ENCODE measurements at regions not wholly inside any gene's neighbourhood (a gene's known extent, or its start where the extent isn't known, plus 50 kb on each side); places are given as distances from the start of the nearest gene placed in this dataset.
"Not testable (repeated sequence)": the region's sequence is repeated elsewhere in the genome, so short reads cannot be mapped to it uniquely, and the experiment has no call there.

- H3K27ac Mint-ChIP-seq; POLR2A ChIA-PET; ATAC-seq; H3K27me3 Mint-ChIP-seq (ENCODE audit: low read depth); H3K4me3 Mint-ChIP-seq; H3K9me3 Mint-ChIP-seq; DNase-seq (ENCODE audit: low spot score); H3K36me3 Mint-ChIP-seq: not testable (repeated sequence)
- H3K4me1 Mint-ChIP-seq = peaks cover 18% of the 10 kb centered on the region
- CTCF ChIA-PET = interaction anchor here (1.2 to 1.4 kb wide), 2 partner anchors 12 to 22 kb away, joined by 4 to 5 read pairs; no protein-coding TSS in a partner anchor
Observed at GRCh38 chr4:23944556-23944955, 54.7 kb upstream of the PPARGC1A start.

- no peak for TF ChIP-seq FOXP1 (CRISPR knock-in tag; IDR thresholded peaks at IDR 0.05; ENCODE audit: borderline replicate concordance)
- TF ChIP-seq E2F1 (CRISPR knock-in tag; IDR thresholded peaks at IDR 0.05) = no peak
- no peak for TF ChIP-seq ZBTB21 (CRISPR knock-in tag; IDR thresholded peaks at IDR 0.05; ENCODE audit: borderline replicate concordance)
- no peak for TF ChIP-seq NFE2L1 (CRISPR knock-in tag; IDR thresholded peaks at IDR 0.05)
- TF ChIP-seq ATF1 (CRISPR knock-in tag; IDR thresholded peaks at IDR 0.05) = no peak
- ChIA-PET CTCF (no interaction called here), POLR2A (no interaction called here)
- Mint-ChIP-seq H3K4me3 (no peak overlapping the region), H3K27me3 (ENCODE audit: low read depth) (no peaks in the 10 kb centered on the region), H3K36me3 (no peaks in the 10 kb centered on the region), H3K4me1 (peaks cover 8% of the 10 kb centered on the region), H3K27ac (no peak overlapping the region), H3K9me3 (no peaks in the 10 kb centered on the region)
- DNase-seq (ENCODE audit: low spot score) = no peak
- ATAC-seq = no peak
Observed at GRCh38 chr4:23943478-23943877, 53.6 kb upstream of the PPARGC1A start.

GRCh38 chr4:23942471-23942870 is 52.6 kb upstream of the PPARGC1A start:
- Mint-ChIP-seq H3K27me3 (ENCODE audit: low read depth) (no peaks in the 10 kb centered on the region), H3K27ac (no peak overlapping the region), H3K4me3 (no peak overlapping the region), H3K36me3 (no peaks in the 10 kb centered on the region), H3K4me1 (peaks cover 11% of the 10 kb centered on the region), H3K9me3 (no peaks in the 10 kb centered on the region)
- no peak for TF ChIP-seq ZNF512 (CRISPR knock-in tag; IDR thresholded peaks at IDR 0.05; ENCODE audit: borderline replicate concordance)
- no peak for TF ChIP-seq TP53 (CRISPR knock-in tag; IDR thresholded peaks at IDR 0.05)
- TF ChIP-seq FOXP1 (CRISPR knock-in tag; IDR thresholded peaks at IDR 0.05; ENCODE audit: borderline replicate concordance) = no peak
- no peak for TF ChIP-seq PREB (CRISPR knock-in tag; IDR thresholded peaks at IDR 0.05; ENCODE audit: borderline replicate concordance)
- ChIA-PET CTCF (interaction anchor here (2.0 kb wide), 1 partner anchor 10 kb away, joined by 9 read pairs; no protein-coding TSS in a partner anchor), POLR2A (no interaction called here)
- DNase-seq (ENCODE audit: low spot score) (no peak), ATAC-seq (no peak)
